GM19452 (cell line): ENCODE measurements at regions not wholly inside any gene's neighbourhood (a gene's known extent, or its start where the extent isn't known, plus 50 kb on each side); places are given as distances from the start of the nearest gene placed in this dataset.

Experiments used
- ATAC-seq: cut with Tn5 transposase; IDR thresholded peaks from one replicate; pipeline ENCODE4 v1.9.1; 2021; ENCODE audit not compliant: unreplicated experiment

- ATAC-seq: no peak
Measured at GRCh38 chr5:11962122-11962521, 57.9 kb upstream of the CTNND2 start.

GRCh38 chr5:11958321-11958720, 54.1 kb upstream of the CTNND2 start:
- no peak for ATAC-seq

GRCh38 chr5:11955331-11955730, 51.1 kb upstream of the CTNND2 start:
- ATAC-seq: no peak
